MM.1S (cell line): ENCODE measurements at regions not wholly inside any gene's neighbourhood (a gene's known extent, or its start where the extent isn't known, plus 50 kb on each side); places are given as distances from the start of the nearest gene placed in this dataset.

Experiments
- DNase-seq: peaks from one replicate; pipeline ENCODE4 v3.0.0-alpha.2; 2015
- H2AFZ ChIP-seq: fragments of 300-600 bp; sonication (generic); 2 replicates; pipeline ENCODE4 v1.6.0; 2016; ENCODE audit warnings: antibody characterized with exemption, low read length
- H3F3A ChIP-seq: fragments of 300-600 bp; sonication (generic); 2 replicates; pipeline ENCODE4 v1.6.1; 2016; ENCODE audit warnings: mild to moderate bottlenecking, antibody characterized with exemption, low read length, moderate library complexity, mixed read lengths; ENCODE audit not compliant: insufficient read depth
- H3K27ac ChIP-seq: fragments of 300-600 bp; sonication (generic); 2 replicates; pipeline ENCODE4 v1.5.1; 2016; ENCODE audit warnings: mild to moderate bottlenecking, low read length
- H3K27me3 ChIP-seq: fragments of 300-600 bp; sonication (generic); replicated peaks from 2 replicates; pipeline ENCODE4 v1.6.0; 2016; ENCODE audit warnings: low read length; ENCODE audit not compliant: insufficient read depth
- H3K36me3 ChIP-seq: fragments of 300-600 bp; sonication (generic); replicated peaks from 2 replicates; pipeline ENCODE4 v1.6.1; 2016; ENCODE audit warnings: mild to moderate bottlenecking, low read length, mixed read lengths; ENCODE audit not compliant: insufficient read depth
- H3K4me1 ChIP-seq: fragments of 300-600 bp; sonication (generic); 2 replicates; pipeline ENCODE4 v1.6.1; 2016; ENCODE audit warnings: low read length, mixed read lengths
- H3K4me2 ChIP-seq: fragments of 300-600 bp; sonication (generic); 2 replicates; pipeline ENCODE4 v1.6.0; 2016; ENCODE audit warnings: low read depth, low read length
- H3K4me3 ChIP-seq: fragments of 300-600 bp; sonication (generic); 2 replicates; pipeline ENCODE4 v1.5.1; 2016; ENCODE audit warnings: low read length, mixed read lengths
- H3K79me2 ChIP-seq: fragments of 300-600 bp; sonication (generic); 2 replicates; pipeline ENCODE4 v1.6.1; 2016; ENCODE audit warnings: mixed run types, low read length, mixed read lengths
- H3K9ac ChIP-seq: fragments of 300-600 bp; sonication (generic); 2 replicates; pipeline ENCODE4 v1.6.1; 2016; ENCODE audit warnings: low read length, mixed read lengths
- H3K9me2 ChIP-seq: fragments of 300-600 bp; sonication (generic); replicated peaks from 2 replicates; pipeline ENCODE4 v1.6.1; 2016; ENCODE audit warnings: mild to moderate bottlenecking, low read length, mixed read lengths; ENCODE audit not compliant: insufficient read depth
- H3K9me3 ChIP-seq: fragments of 300-600 bp; sonication (generic); replicated peaks from 2 replicates; pipeline ENCODE4 v1.6.1; 2016; ENCODE audit warnings: mild to moderate bottlenecking, low read length, mixed read lengths; ENCODE audit not compliant: insufficient read depth
- H4K20me1 ChIP-seq: fragments of 300-600 bp; sonication (generic); 2 replicates; pipeline ENCODE4 v1.6.1; 2016; ENCODE audit warnings: mild to moderate bottlenecking, low read length, moderate library complexity, mixed read lengths; ENCODE audit not compliant: insufficient read depth
- CTCF ChIP-seq: fragments of 300-600 bp; sonication (generic); IDR thresholded peaks from 2 replicates; pipeline ENCODE4 v1.5.1; 2016; ENCODE audit warnings: antibody characterized with exemption, low read length, mixed read lengths
- EZH2 ChIP-seq: fragments of 300-600 bp; sonication (generic); optimal IDR thresholded peaks from 2 replicates; pipeline ENCODE3; 2017; ENCODE audit warnings: low read depth, mild to moderate bottlenecking, antibody characterized with exemption, low read length, mixed read lengths
- EZH2phosphoT487 ChIP-seq: fragments of 300-600 bp; sonication (generic); IDR thresholded peaks from 2 replicates; pipeline ENCODE4 v1.6.1; 2018; ENCODE audit warnings: antibody characterized with exemption, low read length

- no peaks in the 10 kb centered on the region for H3K4me1 ChIP-seq
- H3K9me2 ChIP-seq: no peaks in the 10 kb centered on the region
- H3K9me3 ChIP-seq: no peaks in the 10 kb centered on the region
- DNase-seq: no peak
- no peak overlapping the region for H3K27ac ChIP-seq
- no peaks in the 10 kb centered on the region for H3K27me3 ChIP-seq
- no peak overlapping the region for H3K4me3 ChIP-seq
- no peaks in the 10 kb centered on the region for H3K79me2 ChIP-seq
- H3F3A ChIP-seq: no peaks in the 10 kb centered on the region
- no peaks in the 10 kb centered on the region for H4K20me1 ChIP-seq
- TF ChIP-seq CTCF (no peak), EZH2 (no peak)
- no peaks in the 10 kb centered on the region for H3K36me3 ChIP-seq
- H3K4me2 ChIP-seq: no peak overlapping the region
- no peak overlapping the region for H3K9ac ChIP-seq
- H2AFZ ChIP-seq: no peak overlapping the region
Observed at GRCh38 chr7:94127026-94127425, 122.9 kb upstream of the BET1 start.

GRCh38 chr7:94128072-94128471 is 123.9 kb upstream of the BET1 start:
- H3K27me3 ChIP-seq: no peaks in the 10 kb centered on the region
- H3K36me3 ChIP-seq: no peaks in the 10 kb centered on the region
- H3K9me3 ChIP-seq: no peaks in the 10 kb centered on the region
- no peaks in the 10 kb centered on the region for H4K20me1 ChIP-seq
- no peak overlapping the region for H2AFZ ChIP-seq
- H3K4me3 ChIP-seq: no peak overlapping the region
- H3K9ac ChIP-seq: no peak overlapping the region
- H3K9me2 ChIP-seq: no peaks in the 10 kb centered on the region
- H3K27ac ChIP-seq: no peak overlapping the region
- TF ChIP-seq EZH2phosphoT487 (no peak), CTCF (no peak), EZH2 (no peak)
- no peak overlapping the region for H3K4me2 ChIP-seq
- H3K4me1 ChIP-seq: no peaks in the 10 kb centered on the region
- no peaks in the 10 kb centered on the region for H3K79me2 ChIP-seq
- no peaks in the 10 kb centered on the region for H3F3A ChIP-seq
- DNase-seq: no peak

GRCh38 chr7:94129443-94130140 is 125.4 kb upstream of the BET1 start:
- Histone ChIP-seq H3K9ac (no peak overlapping the region), H3K27me3 (no peaks in the 10 kb centered on the region), H2AFZ (no peak overlapping the region), H3K4me2 (no peak overlapping the region), H3K9me3 (no peaks in the 10 kb centered on the region), H4K20me1 (no peaks in the 10 kb centered on the region), H3K27ac (no peak overlapping the region), H3F3A (no peaks in the 10 kb centered on the region), H3K4me3 (no peak overlapping the region), H3K36me3 (no peaks in the 10 kb centered on the region), H3K79me2 (no peaks in the 10 kb centered on the region), H3K4me1 (no peaks in the 10 kb centered on the region), H3K9me2 (no peaks in the 10 kb centered on the region)
- TF ChIP-seq EZH2 (no peak), CTCF (no peak), EZH2phosphoT487 (no peak)
- DNase-seq: no peak
